HEK293 (cell line): ENCODE measurements at regions not wholly inside any gene's neighbourhood (a gene's known extent, or its start where the extent isn't known, plus 50 kb on each side); places are given as distances from the start of the nearest gene placed in this dataset.

Experiments
- CTCF ChIA-PET: fragments of 350-600 bp; formaldehyde crosslinking; extraction: SDS; loops from one replicate; lab custom pipeline; 2021; ENCODE audit warnings: antibody characterized with exemption; lab: Yijun Ruan, JAX
- POLR2A ChIA-PET: fragments of 300-600 bp; formaldehyde crosslinking; extraction: SDS; loops from one replicate; lab custom pipeline; 2020; ENCODE audit warnings: antibody characterized with exemption, inconsistent platforms; lab: Yijun Ruan, JAX
- H3K27ac ChIP-seq: fragments of 200-500 bp; sonication (Bioruptor generic); 2 replicates; pipeline ENCODE4 v1.5.1; 2014; ENCODE audit warnings: low read depth, low read length, control low read depth, inconsistent platforms; ENCODE audit errors: extremely low read depth
- H3K36me3 ChIP-seq, 2 experiments: fragments of 200-500 bp in 1 of 2; sonication (Bioruptor generic) in 1 of 2; 1 replicate in 1 of 2; 2 replicates in 1 of 2; pipeline ENCODE4 v1.5.1; 2014 to 2017; ENCODE audit warnings: inconsistent platforms in 2 of 2, low read length in 2 of 2; ENCODE audit not compliant: control insufficient read depth in 2 of 2, insufficient read depth in 1 of 2
- H3K4me1 ChIP-seq: fragments of 200-500 bp; sonication (Bioruptor generic); 2 replicates; pipeline ENCODE4 v1.5.1; 2014; ENCODE audit warnings: mild to moderate bottlenecking, low read length, inconsistent platforms; ENCODE audit not compliant: control insufficient read depth, insufficient read depth
- H3K4me3 ChIP-seq: 2 replicates; pipeline ENCODE4 v1.5.1; 2011; ENCODE audit warnings: low read depth, mild to moderate bottlenecking, control low read depth, low read length, moderate library complexity
- H3K9me3 ChIP-seq: fragments of 200-500 bp; sonication (Bioruptor generic); 2 replicates; pipeline ENCODE4 v1.5.1; 2014; ENCODE audit warnings: low read depth, low read length, inconsistent platforms; ENCODE audit not compliant: control insufficient read depth, insufficient read depth
- KLF8 ChIP-seq: fragments of 450-650 bp; formaldehyde crosslinking; IDR thresholded peaks from 2 replicates; pipeline ENCODE4 v1.5.1; 2016; ENCODE audit warnings: missing biosample characterization, missing genetic modification characterization
- SP3 ChIP-seq: fragments of 450-650 bp; formaldehyde crosslinking; IDR thresholded peaks from 2 replicates; pipeline ENCODE4 v1.5.1; 2016; ENCODE audit warnings: missing biosample characterization, missing genetic modification characterization
- ZBTB17 ChIP-seq: fragments of 450-650 bp; formaldehyde crosslinking; IDR thresholded peaks from 2 replicates; pipeline ENCODE4 v1.5.1; 2016; ENCODE audit warnings: missing biosample characterization, missing genetic modification characterization
- ZFP3 ChIP-seq: fragments of 450-650 bp; formaldehyde crosslinking; IDR thresholded peaks from 2 replicates; pipeline ENCODE4 v1.5.1; 2016; ENCODE audit warnings: low read depth, missing biosample characterization, missing genetic modification characterization
- ZFP41 ChIP-seq: fragments of 450-650 bp; formaldehyde crosslinking; IDR thresholded peaks from 2 replicates; pipeline ENCODE4 v1.5.1; 2016; ENCODE audit warnings: missing biosample characterization, missing genetic modification characterization, borderline replicate concordance
- ZFP69B ChIP-seq: fragments of 450-650 bp; formaldehyde crosslinking; IDR thresholded peaks from 2 replicates; pipeline ENCODE4 v1.5.1; 2016; ENCODE audit warnings: missing biosample characterization, missing genetic modification characterization
- ZIC2 ChIP-seq: fragments of 450-650 bp; formaldehyde crosslinking; IDR thresholded peaks from 2 replicates; pipeline ENCODE4 v1.5.1; 2016; ENCODE audit warnings: missing biosample characterization, missing genetic modification characterization
- ZNF112 ChIP-seq: fragments of 450-650 bp; formaldehyde crosslinking; IDR thresholded peaks from 2 replicates; pipeline ENCODE4 v1.5.0; 2017; ENCODE audit warnings: missing biosample characterization, missing genetic modification characterization
- ZNF114 ChIP-seq: fragments of 450-650 bp; formaldehyde crosslinking; IDR thresholded peaks from 2 replicates; pipeline ENCODE4 v1.5.0; 2017; ENCODE audit warnings: missing biosample characterization, missing genetic modification characterization
- ZNF174 ChIP-seq: fragments of 450-650 bp; formaldehyde crosslinking; IDR thresholded peaks from 2 replicates; pipeline ENCODE4 v1.5.0; 2017; ENCODE audit warnings: missing biosample characterization, mild to moderate bottlenecking, missing genetic modification characterization
- ZNF19 ChIP-seq: fragments of 450-650 bp; formaldehyde crosslinking; IDR thresholded peaks from 2 replicates; pipeline ENCODE4; 2016; ENCODE audit warnings: missing biosample characterization, missing genetic modification characterization, low read depth
- ZNF248 ChIP-seq: fragments of 450-650 bp; formaldehyde crosslinking; IDR thresholded peaks from 2 replicates; pipeline ENCODE4 v1.5.1; 2017; ENCODE audit warnings: missing biosample characterization, missing genetic modification characterization
- ZNF292 ChIP-seq: fragments of 450-650 bp; formaldehyde crosslinking; IDR thresholded peaks from 2 replicates; pipeline ENCODE4 v1.5.1; 2016; ENCODE audit warnings: low read depth, missing biosample characterization, missing genetic modification characterization, borderline replicate concordance
- ZNF341 ChIP-seq: fragments of 450-650 bp; formaldehyde crosslinking; IDR thresholded peaks from 2 replicates; pipeline ENCODE4; 2016; ENCODE audit warnings: low read depth, missing biosample characterization, missing genetic modification characterization
- ZNF394 ChIP-seq: fragments of 450-650 bp; formaldehyde crosslinking; IDR thresholded peaks from 2 replicates; pipeline ENCODE4 v1.5.1; 2016; ENCODE audit warnings: missing biosample characterization, missing genetic modification characterization, mild to moderate bottlenecking, moderate library complexity, borderline replicate concordance
- ZNF416 ChIP-seq: fragments of 450-650 bp; formaldehyde crosslinking; IDR thresholded peaks from 2 replicates; pipeline ENCODE4 v1.5.1; 2016; ENCODE audit warnings: missing biosample characterization, missing genetic modification characterization
- ZNF426 ChIP-seq: fragments of 450-650 bp; formaldehyde crosslinking; IDR thresholded peaks from 2 replicates; pipeline ENCODE4 v1.5.1; 2017; ENCODE audit warnings: missing biosample characterization, missing genetic modification characterization, mild to moderate bottlenecking, inconsistent platforms, moderate library complexity
- ZNF555 ChIP-seq: fragments of 450-650 bp; formaldehyde crosslinking; conservative IDR thresholded peaks from 2 replicates; pipeline ENCODE4 v1.5.1; 2017; ENCODE audit warnings: missing biosample characterization, mild to moderate bottlenecking, missing genetic modification characterization, inconsistent platforms
- ZNF561 ChIP-seq: fragments of 450-650 bp; IDR thresholded peaks from 2 replicates; pipeline ENCODE4 v1.5.1; 2018; ENCODE audit warnings: missing biosample characterization, missing genetic modification characterization, borderline replicate concordance
- ZNF610 ChIP-seq: fragments of 450-650 bp; formaldehyde crosslinking; IDR thresholded peaks from 2 replicates; pipeline ENCODE4 v1.5.1; 2016; ENCODE audit warnings: missing biosample characterization, missing genetic modification characterization, borderline replicate concordance
- ZNF664 ChIP-seq: fragments of 450-650 bp; formaldehyde crosslinking; IDR thresholded peaks from 2 replicates; pipeline ENCODE4 v1.5.1; 2016; ENCODE audit warnings: missing biosample characterization, missing genetic modification characterization
- ZNF792 ChIP-seq: fragments of 450-650 bp; formaldehyde crosslinking; IDR thresholded peaks from 2 replicates; pipeline ENCODE4 v1.5.1; 2016; ENCODE audit warnings: missing biosample characterization, missing genetic modification characterization
- ZSCAN23 ChIP-seq: fragments of 450-650 bp; formaldehyde crosslinking; IDR thresholded peaks from 2 replicates; pipeline ENCODE4 v1.5.1; 2016; ENCODE audit warnings: missing biosample characterization, missing genetic modification characterization
- ZSCAN30 ChIP-seq: fragments of 450-650 bp; IDR thresholded peaks from 2 replicates; pipeline ENCODE4 v1.5.1; 2018; ENCODE audit warnings: missing biosample characterization, mild to moderate bottlenecking, missing genetic modification characterization, moderate library complexity
- TF ChIP-seq, protein P1 (sequence below): fragments of 450-650 bp; formaldehyde crosslinking; IDR thresholded peaks from 2 replicates; pipeline ENCODE4 v1.5.1; 2016; ENCODE audit warnings: missing biosample characterization, missing genetic modification characterization, low read depth
- TF ChIP-seq, protein P2 (sequence below): fragments of 450-650 bp; formaldehyde crosslinking; IDR thresholded peaks from 2 replicates; pipeline ENCODE4 v1.5.1; 2016; ENCODE audit warnings: missing biosample characterization, missing genetic modification characterization

DNA sequence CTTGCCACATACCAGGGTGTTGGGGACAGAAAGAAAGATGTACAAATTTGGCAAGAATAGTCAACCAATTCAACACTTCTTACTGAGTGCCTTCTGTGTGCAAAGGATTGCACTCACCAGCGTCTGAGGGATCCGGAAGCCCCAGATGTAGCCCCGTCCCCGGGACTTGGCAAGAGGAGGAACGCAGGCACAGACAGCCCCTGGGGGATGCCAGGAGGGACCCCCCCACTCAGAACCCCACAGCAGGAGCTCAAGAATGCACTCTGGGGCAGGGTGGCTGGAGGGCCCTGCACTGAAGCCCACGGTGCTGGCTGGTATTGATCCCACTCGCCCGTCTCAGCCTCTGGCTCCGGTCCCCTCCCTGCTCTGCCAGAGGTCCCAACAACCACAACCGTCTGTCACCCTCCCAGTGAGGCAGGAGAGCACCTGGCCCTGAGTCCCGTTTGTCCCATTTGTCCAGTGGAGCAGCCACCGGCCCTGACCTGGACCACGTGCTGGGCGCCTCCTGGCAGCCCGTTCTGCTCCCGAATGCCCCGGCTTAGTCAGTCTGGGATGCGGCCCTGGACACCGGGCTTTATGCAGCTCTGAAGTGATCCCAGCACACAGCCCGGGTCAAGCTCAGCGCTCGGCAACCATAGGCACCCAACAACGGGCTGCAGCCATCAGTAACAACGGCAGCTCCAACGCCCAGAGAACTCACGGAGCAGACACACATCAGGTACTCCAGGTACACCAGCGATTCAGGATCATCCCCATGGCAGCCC is 128.7 kb downstream of the DLL1 start:
- no peaks in the 10 kb centered on the region for H3K36me3 ChIP-seq
- ChIA-PET CTCF (no interaction called here), POLR2A (interaction anchor here (0.6 kb wide), 1 partner anchor 70 kb away, joined by 8 read pairs; no protein-coding TSS in a partner anchor)
- no peak overlapping the region for H3K27ac ChIP-seq
- no peak overlapping the region for H3K4me3 ChIP-seq
- H3K9me3 ChIP-seq = no peaks in the 10 kb centered on the region
- TF ChIP-seq ZNF19 (tag by site-specific recombination) = no peak
- no peak for TF ChIP-seq ZNF792 (tag by site-specific recombination)
- no peak for TF ChIP-seq ZNF248 (tag by site-specific recombination)
- no peak for TF ChIP-seq ZNF112 (tag by site-specific recombination)
- no peak for TF ChIP-seq ZNF341 (tag by site-specific recombination)
- TF ChIP-seq ZNF561 (tag by site-specific recombination) = no peak
- no peak for TF ChIP-seq ZNF610
- no peak for TF ChIP-seq ZNF114
- no peak for TF ChIP-seq ZNF426 (tag by site-specific recombination)
- TF ChIP-seq ZNF555 (tag by site-specific recombination) = no peak
- no peak for TF ChIP-seq ZNF416 (tag by site-specific recombination)
- TF ChIP-seq ZBTB17 (tag by site-specific recombination) = no peak
- TF ChIP-seq, protein P1, sequence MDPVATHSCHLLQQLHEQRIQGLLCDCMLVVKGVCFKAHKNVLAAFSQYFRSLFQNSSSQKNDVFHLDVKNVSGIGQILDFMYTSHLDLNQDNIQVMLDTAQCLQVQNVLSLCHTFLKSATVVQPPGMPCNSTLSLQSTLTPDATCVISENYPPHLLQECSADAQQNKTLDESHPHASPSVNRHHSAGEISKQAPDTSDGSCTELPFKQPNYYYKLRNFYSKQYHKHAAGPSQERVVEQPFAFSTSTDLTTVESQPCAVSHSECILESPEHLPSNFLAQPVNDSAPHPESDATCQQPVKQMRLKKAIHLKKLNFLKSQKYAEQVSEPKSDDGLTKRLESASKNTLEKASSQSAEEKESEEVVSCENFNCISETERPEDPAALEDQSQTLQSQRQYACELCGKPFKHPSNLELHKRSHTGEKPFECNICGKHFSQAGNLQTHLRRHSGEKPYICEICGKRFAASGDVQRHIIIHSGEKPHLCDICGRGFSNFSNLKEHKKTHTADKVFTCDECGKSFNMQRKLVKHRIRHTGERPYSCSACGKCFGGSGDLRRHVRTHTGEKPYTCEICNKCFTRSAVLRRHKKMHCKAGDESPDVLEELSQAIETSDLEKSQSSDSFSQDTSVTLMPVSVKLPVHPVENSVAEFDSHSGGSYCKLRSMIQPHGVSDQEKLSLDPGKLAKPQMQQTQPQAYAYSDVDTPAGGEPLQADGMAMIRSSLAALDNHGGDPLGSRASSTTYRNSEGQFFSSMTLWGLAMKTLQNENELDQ = no peak
- no peak for TF ChIP-seq ZIC2 (tag by site-specific recombination)
- TF ChIP-seq, all 188 proteins: peak for 0
- H3K4me1 ChIP-seq = no peaks in the 10 kb centered on the region

DNA sequence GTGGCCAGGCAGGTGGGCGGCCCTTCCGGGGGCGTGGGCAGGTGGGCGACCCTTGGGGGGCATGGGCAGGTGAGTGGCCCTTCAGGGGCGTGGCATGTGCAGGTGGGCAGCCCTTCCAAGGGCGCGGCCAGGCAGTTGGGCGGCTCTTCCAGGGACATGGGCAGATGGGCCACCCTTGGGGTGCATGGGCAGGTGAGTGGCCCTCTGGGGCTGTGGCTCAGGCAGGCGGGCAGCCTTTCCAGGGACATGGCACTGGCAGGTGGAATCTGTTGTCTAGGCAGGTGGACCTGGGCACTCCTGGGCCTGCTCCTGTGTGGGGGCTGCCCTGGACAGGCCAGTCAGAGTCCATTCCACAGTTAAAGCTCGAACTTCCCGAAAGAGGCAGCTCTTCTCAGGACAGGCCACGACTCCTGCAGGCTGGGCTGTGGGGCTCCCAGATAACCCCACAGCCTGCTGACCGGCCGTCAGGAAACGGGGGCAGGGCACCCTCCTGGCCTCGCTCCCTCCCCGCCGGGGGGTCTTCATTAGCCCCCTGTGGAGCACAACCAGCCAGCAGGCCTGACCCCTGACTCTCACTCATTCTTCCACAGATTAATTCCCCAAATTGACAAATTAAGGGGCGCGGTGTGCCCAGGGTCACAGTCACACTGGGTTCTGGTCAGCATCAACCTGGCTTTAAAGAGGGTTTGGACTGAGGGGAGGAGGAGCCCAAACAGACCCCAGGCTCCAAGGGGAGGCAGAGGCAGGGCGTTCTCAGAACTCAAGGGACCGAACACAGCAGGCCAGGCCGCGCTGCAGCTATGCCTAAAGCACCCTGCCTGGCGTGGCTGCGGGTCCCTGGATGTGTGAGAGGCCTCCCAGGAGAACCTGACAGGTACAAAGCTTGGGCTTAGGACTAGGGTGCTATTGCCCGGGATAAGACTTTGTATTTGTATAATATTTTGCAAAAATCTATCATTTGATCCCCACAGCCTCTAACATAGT is 130.0 kb downstream of the DLL1 start:
- Histone ChIP-seq H3K9me3 (no peaks in the 10 kb centered on the region), H3K4me1 (no peaks in the 10 kb centered on the region), H3K27ac (no peak overlapping the region), H3K4me3 (no peak overlapping the region), H3K36me3 (no peaks in the 10 kb centered on the region)
- POLR2A ChIA-PET = interaction anchor here (0.6 kb wide), 1 partner anchor 71 kb away, joined by 8 read pairs; no protein-coding TSS in a partner anchor
- CTCF ChIA-PET = interaction anchor here (0.6 kb wide), 1 partner anchor 14 kb away, joined by 3 read pairs; no protein-coding TSS in a partner anchor
- TF ChIP-seq ZNF341 (tag by site-specific recombination) = peak; percentile 36; the same call in 1 of the 2 replicates
- TF ChIP-seq, protein P2, sequence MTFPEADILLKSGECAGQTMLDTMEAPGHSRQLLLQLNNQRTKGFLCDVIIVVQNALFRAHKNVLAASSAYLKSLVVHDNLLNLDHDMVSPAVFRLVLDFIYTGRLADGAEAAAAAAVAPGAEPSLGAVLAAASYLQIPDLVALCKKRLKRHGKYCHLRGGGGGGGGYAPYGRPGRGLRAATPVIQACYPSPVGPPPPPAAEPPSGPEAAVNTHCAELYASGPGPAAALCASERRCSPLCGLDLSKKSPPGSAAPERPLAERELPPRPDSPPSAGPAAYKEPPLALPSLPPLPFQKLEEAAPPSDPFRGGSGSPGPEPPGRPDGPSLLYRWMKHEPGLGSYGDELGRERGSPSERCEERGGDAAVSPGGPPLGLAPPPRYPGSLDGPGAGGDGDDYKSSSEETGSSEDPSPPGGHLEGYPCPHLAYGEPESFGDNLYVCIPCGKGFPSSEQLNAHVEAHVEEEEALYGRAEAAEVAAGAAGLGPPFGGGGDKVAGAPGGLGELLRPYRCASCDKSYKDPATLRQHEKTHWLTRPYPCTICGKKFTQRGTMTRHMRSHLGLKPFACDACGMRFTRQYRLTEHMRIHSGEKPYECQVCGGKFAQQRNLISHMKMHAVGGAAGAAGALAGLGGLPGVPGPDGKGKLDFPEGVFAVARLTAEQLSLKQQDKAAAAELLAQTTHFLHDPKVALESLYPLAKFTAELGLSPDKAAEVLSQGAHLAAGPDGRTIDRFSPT (tag by site-specific recombination) = 0 out of 2 replicates have a peak, but pooled peaks have one; percentile 29
- 0 out of 2 replicates have a peak, but pooled peaks have one; percentile 54 for TF ChIP-seq SP3
- TF ChIP-seq ZNF664 = no peak
- no peak for TF ChIP-seq ZFP41
- no peak for TF ChIP-seq ZNF394 (tag by site-specific recombination)
- TF ChIP-seq KLF8 (tag by site-specific recombination) = peak; percentile 70; the same call in 1 of the 2 replicates
- no peak for TF ChIP-seq ZFP3
- no peak for TF ChIP-seq ZFP69B
- no peak for TF ChIP-seq ZSCAN30 (tag by site-specific recombination)
- TF ChIP-seq ZNF292 (tag by site-specific recombination) = no peak
- no peak for TF ChIP-seq ZNF114
- TF ChIP-seq ZSCAN23 (tag by site-specific recombination) = no peak
- no peak for TF ChIP-seq ZNF174
